DOHH2 (cell line): ENCODE measurements at regions not wholly inside any gene's neighbourhood (a gene's known extent, or its start where the extent isn't known, plus 50 kb on each side); places are given as distances from the start of the nearest gene placed in this dataset.

Experiments used
- H3F3A ChIP-seq: fragments of 200-600 bp; sonication (generic), shearing (Covaris generic); 2 replicates; pipeline ENCODE4 v1.6.0; 2016; ENCODE audit warnings: antibody characterized with exemption, mild to moderate bottlenecking; ENCODE audit not compliant: control insufficient read depth, insufficient read depth
- H3K27ac ChIP-seq: fragments of 200-600 bp; sonication (generic); 2 replicates; pipeline ENCODE4 v1.5.1; 2014; ENCODE audit warnings: low read depth, mild to moderate bottlenecking, low read length, moderate library complexity
- H3K27me3 ChIP-seq: fragments of 200-600 bp; sonication (generic); 2 replicates; pipeline ENCODE4 v1.6.1; 2014; ENCODE audit warnings: mild to moderate bottlenecking, low read length, mixed read lengths; ENCODE audit not compliant: control insufficient read depth
- H3K36me3 ChIP-seq: fragments of 200-600 bp; sonication (generic); 2 replicates; pipeline ENCODE4 v1.6.1; 2014; ENCODE audit warnings: mild to moderate bottlenecking, low read length, moderate library complexity, mixed read lengths; ENCODE audit not compliant: control insufficient read depth
- H3K4me1 ChIP-seq: fragments of 200-600 bp; sonication (generic); 2 replicates; pipeline ENCODE4 v1.6.1; 2014; ENCODE audit warnings: mild to moderate bottlenecking, low read length, mixed read lengths; ENCODE audit not compliant: control insufficient read depth
- H3K4me2 ChIP-seq: fragments of 200-600 bp; sonication (generic); 2 replicates; pipeline ENCODE4 v1.6.0; 2014; ENCODE audit warnings: mild to moderate bottlenecking, low read length, moderate library complexity
- H3K4me3 ChIP-seq: fragments of 200-600 bp; sonication (generic); 2 replicates; pipeline ENCODE4 v1.5.1; 2014; ENCODE audit warnings: mild to moderate bottlenecking, low read length, mixed read lengths
- H3K79me2 ChIP-seq: fragments of 200-600 bp; sonication (generic); 2 replicates; pipeline ENCODE4 v1.6.1; 2014; ENCODE audit warnings: mild to moderate bottlenecking, low read length, mixed read lengths; ENCODE audit not compliant: control insufficient read depth
- H3K9me2 ChIP-seq: fragments of 200-600 bp; sonication (generic); replicated peaks from 2 replicates; pipeline ENCODE4 v1.6.1; 2014; ENCODE audit warnings: mild to moderate bottlenecking, low read length, mixed read lengths; ENCODE audit not compliant: control insufficient read depth
- H3K9me3 ChIP-seq: fragments of 200-600 bp; sonication (generic); 2 replicates; pipeline ENCODE4 v1.6.1; 2014; ENCODE audit warnings: antibody characterized with exemption, low read length, mixed read lengths; ENCODE audit not compliant: control insufficient read depth, insufficient read depth
- H4K20me1 ChIP-seq: fragments of 200-600 bp; sonication (generic); 2 replicates; pipeline ENCODE4 v1.6.0; 2014; ENCODE audit warnings: low read depth, mild to moderate bottlenecking, antibody characterized with exemption, low read length, moderate library complexity; ENCODE audit not compliant: control insufficient read depth, insufficient read depth
- CTCF ChIP-seq: fragments of 200-600 bp; sonication (generic); IDR thresholded peaks from one replicate; pipeline ENCODE4 v1.5.1; 2014; ENCODE audit warnings: antibody characterized with exemption, mild to moderate bottlenecking, low read depth, low read length; ENCODE audit not compliant: poor library complexity, severe bottlenecking
- EZH2phosphoT487 ChIP-seq: fragments of 200-600 bp; sonication (generic); IDR thresholded peaks from 2 replicates; pipeline ENCODE4 v1.6.1; 2017; ENCODE audit warnings: borderline replicate concordance, mild to moderate bottlenecking, antibody characterized with exemption, low read length, moderate library complexity, mixed read lengths

- H3K4me3 ChIP-seq = no peak overlapping the region
- H4K20me1 ChIP-seq = no peaks in the 10 kb centered on the region
- H3K27ac ChIP-seq = no peak overlapping the region
- no peaks in the 10 kb centered on the region for H3K79me2 ChIP-seq
- H3K4me2 ChIP-seq = no peak overlapping the region
- H3K9me2 ChIP-seq = no peaks in the 10 kb centered on the region; the same call in 1 of the 2 replicates
- no peaks in the 10 kb centered on the region for H3K4me1 ChIP-seq
- no peaks in the 10 kb centered on the region for H3K9me3 ChIP-seq
- peaks cover 14% of the 10 kb centered on the region for H3K27me3 ChIP-seq
- H3F3A ChIP-seq = no peaks in the 10 kb centered on the region
- TF ChIP-seq CTCF = no peak
- no peak for TF ChIP-seq EZH2phosphoT487
- no peaks in the 10 kb centered on the region for H3K36me3 ChIP-seq
Observed at GRCh38 chr3:150345021-150345538, 63.0 kb upstream of the TSC22D2 start.

GRCh38 chr3:150344079-150344759 is 63.9 kb upstream of the TSC22D2 start:
- Histone ChIP-seq H3K79me2 (no peaks in the 10 kb centered on the region), H3K4me2 (no peak overlapping the region), H4K20me1 (no peaks in the 10 kb centered on the region), H3K9me2 (no peaks in the 10 kb centered on the region; the same call in 1 of the 2 replicates), H3K9me3 (no peaks in the 10 kb centered on the region), H3K4me3 (no peak overlapping the region), H3K36me3 (no peaks in the 10 kb centered on the region), H3K27me3 (peaks cover 14% of the 10 kb centered on the region), H3K27ac (no peak overlapping the region), H3K4me1 (no peaks in the 10 kb centered on the region), H3F3A (no peaks in the 10 kb centered on the region)
- no peak for TF ChIP-seq EZH2phosphoT487
- no peak for TF ChIP-seq CTCF

GRCh38 chr3:150342896-150343467 is 65.1 kb upstream of the TSC22D2 start:
- Histone ChIP-seq H3K79me2 (no peaks in the 10 kb centered on the region), H3K27ac (no peak overlapping the region), H3K27me3 (peaks cover 16% of the 10 kb centered on the region), H3K4me3 (no peak overlapping the region), H4K20me1 (no peaks in the 10 kb centered on the region), H3K9me3 (no peaks in the 10 kb centered on the region), H3K36me3 (no peaks in the 10 kb centered on the region), H3K4me1 (no peaks in the 10 kb centered on the region), H3K9me2 (no peaks in the 10 kb centered on the region; the same call in 1 of the 2 replicates), H3K4me2 (no peak overlapping the region), H3F3A (no peaks in the 10 kb centered on the region)
- no peak for TF ChIP-seq EZH2phosphoT487
- no peak for TF ChIP-seq CTCF
